Thymus (tissue), 11 donors: ENCODE measurements at regions not wholly inside any gene's neighbourhood (a gene's known extent, or its start where the extent isn't known, plus 50 kb on each side); places are given as distances from the start of the nearest gene placed in this dataset.

Source experiments
- DNase-seq, 9 donors: peaks; one replicate each; pipeline ENCODE4 v3.0.0-alpha.2; 2013; ENCODE audit warnings: low spot score in 9 of 9, low read depth in 6 of 9, missing footprints in 1 of 9
- H3K27ac ChIP-seq, 2 donors: one replicate each; pipeline ENCODE4 v1.5.1; 2013; ENCODE audit warnings: control low read depth in 1 of 2, low read depth in 1 of 2, low read length in 1 of 2, mild to moderate bottlenecking in 1 of 2, moderate library complexity in 1 of 2
- H3K27me3 ChIP-seq, 2 donors: one replicate each; pipeline ENCODE4 v1.5.1; 2013; ENCODE audit warnings: low read length in 1 of 2; ENCODE audit not compliant: control insufficient read depth in 2 of 2, insufficient read depth in 1 of 2
- H3K36me3 ChIP-seq, 2 donors: one replicate each; pipeline ENCODE4 v1.5.1; 2013; ENCODE audit warnings: low read length in 1 of 2, mild to moderate bottlenecking in 1 of 2, moderate library complexity in 1 of 2; ENCODE audit not compliant: control insufficient read depth in 2 of 2, insufficient read depth in 2 of 2
- H3K4me1 ChIP-seq, 2 donors: one replicate each; pipeline ENCODE4 v1.5.1; 2013; ENCODE audit warnings: low read length in 2 of 2; ENCODE audit not compliant: control insufficient read depth in 2 of 2, insufficient read depth in 2 of 2
- H3K4me3 ChIP-seq, 2 donors: one replicate each; pipeline ENCODE4 v1.5.1; 2013; ENCODE audit warnings: low read length in 2 of 2, control low read depth in 1 of 2, mild to moderate bottlenecking in 1 of 2
- H3K9me3 ChIP-seq, 2 donors: one replicate each; pipeline ENCODE4 v1.5.1; 2013; ENCODE audit warnings: low read length in 1 of 2, mild to moderate bottlenecking in 1 of 2; ENCODE audit not compliant: control insufficient read depth in 2 of 2, insufficient read depth in 1 of 2
- WGBS: extraction: QIAGEN DNeasy Blood & Tissue Kit; methylation state at CpG from one replicate; pipeline ENCODE4 v1.1.7; 2013; 5-methylcytosine and 5-hydroxymethylcytosine counted together
- donor health status: healthy.

GRCh38 chr2:181785691-181786344, 105.5 kb upstream of the NEUROD1 start:
- DNase-seq, result no peak
- H3K4me3 ChIP-seq, result no peak overlapping the region
- H3K27me3 ChIP-seq, result no peaks in the 10 kb centered on the region
- 95% methylated on average over 2 of the region's 2 CpGs for WGBS
- H3K36me3 ChIP-seq, result no peaks in the 10 kb centered on the region
- no peaks in the 10 kb centered on the region for H3K9me3 ChIP-seq
- H3K4me1 ChIP-seq, result peaks cover under 1 to 25% of the 10 kb centered on the region in 2 donors
- H3K27ac ChIP-seq, result no peak overlapping the region

GRCh38 chr2:181786371-181787228, 104.9 kb upstream of the ITPRID2 start:
- DNase-seq, result no peak
- Histone ChIP-seq H3K4me1 (peaks cover 7 to 30% of the 10 kb centered on the region in 2 donors), H3K27ac (no peak overlapping the region), H3K4me3 (no peak overlapping the region), H3K36me3 (no peaks in the 10 kb centered on the region), H3K9me3 (no peaks in the 10 kb centered on the region), H3K27me3 (no peaks in the 10 kb centered on the region)
- WGBS, result 98% methylated on average over 4 of the region's 4 CpGs

GRCh38 chr2:181787310-181788048, 104.1 kb upstream of the ITPRID2 start:
- WGBS, result 68% methylated on average over 3 of the region's 3 CpGs
- Histone ChIP-seq H3K27me3 (no peaks in the 10 kb centered on the region), H3K4me3 (no peak overlapping the region), H3K9me3 (no peaks in the 10 kb centered on the region), H3K27ac (peak overlapping the region in 1 of 2 donors; percentile 16), H3K4me1 (peaks cover 7 to 30% of the 10 kb centered on the region in 2 donors), H3K36me3 (no peaks in the 10 kb centered on the region)
- peak in 2 of 9 donors; percentile 19 to 52 for DNase-seq

DNA sequence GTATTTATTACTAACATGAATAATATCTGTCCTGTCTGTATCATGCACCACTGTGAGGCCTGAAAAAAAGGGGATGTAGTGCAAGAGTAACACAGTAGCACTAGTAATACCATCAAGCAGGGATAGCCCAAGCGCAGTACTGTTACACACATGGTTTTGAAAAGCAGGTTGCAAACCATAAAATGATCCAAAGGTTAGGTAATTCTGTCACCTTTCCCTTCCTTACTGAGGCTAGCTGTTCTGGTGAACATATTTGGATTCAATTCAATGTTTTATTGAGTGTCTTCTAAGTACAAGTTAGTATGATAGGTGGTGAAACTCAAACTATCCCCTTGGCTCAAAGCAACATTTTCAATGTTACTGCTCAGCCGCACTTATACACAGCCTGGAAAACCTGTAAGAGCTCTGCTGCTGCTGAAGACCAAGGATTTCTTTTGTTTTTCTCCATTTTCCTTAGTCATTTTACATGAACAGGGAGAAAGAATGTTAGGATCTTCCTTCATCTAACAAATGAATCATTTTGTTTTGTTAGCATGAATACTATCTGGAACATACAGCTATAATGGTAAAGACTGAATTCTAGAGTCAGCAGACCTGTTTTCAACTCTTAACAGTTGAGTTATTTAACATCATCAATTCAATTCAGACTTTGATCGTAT, 102.5 kb upstream of the ITPRID2 start:
- H3K27me3 ChIP-seq, result no peaks in the 10 kb centered on the region
- no peak for DNase-seq
- H3K4me3 ChIP-seq, result no peak overlapping the region
- WGBS, result 98% methylated on average over 3 of the region's 3 CpGs
- H3K4me1 ChIP-seq, result peaks cover 7 to 30% of the 10 kb centered on the region in 2 donors
- H3K9me3 ChIP-seq, result no peaks in the 10 kb centered on the region
- H3K27ac ChIP-seq, result no peak overlapping the region
- H3K36me3 ChIP-seq, result no peaks in the 10 kb centered on the region

DNA sequence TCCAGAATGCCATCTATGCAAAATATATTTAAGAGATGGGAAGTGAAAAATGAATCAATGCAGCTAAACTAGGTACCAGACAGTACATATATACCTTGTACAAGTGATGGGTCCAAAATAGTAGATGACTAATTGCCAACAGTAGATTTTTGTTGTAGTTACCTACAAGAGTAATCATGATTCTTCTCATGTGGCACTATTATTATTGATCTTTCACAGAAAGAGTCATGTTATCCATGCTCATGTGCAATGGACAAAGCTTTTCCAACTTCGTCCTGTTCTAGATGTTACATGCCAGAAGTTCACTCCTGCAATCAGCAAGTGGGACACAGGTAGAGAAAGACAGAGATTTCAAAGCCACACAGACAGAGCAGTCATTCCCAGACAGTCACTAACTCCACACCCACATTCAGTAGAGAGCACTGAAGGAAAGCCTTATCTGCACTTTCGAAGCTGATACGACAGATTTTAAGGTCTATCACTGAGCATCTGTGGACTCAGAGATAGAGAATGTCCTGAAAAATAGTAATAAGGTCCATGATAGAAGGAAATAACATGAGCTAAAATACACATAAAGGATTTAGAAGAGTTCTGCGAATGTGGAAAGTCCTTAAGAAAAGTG, 101.6 kb upstream of the ITPRID2 start:
- WGBS, result 95% methylated on average over 4 of the region's 4 CpGs
- no peaks in the 10 kb centered on the region for H3K9me3 ChIP-seq
- no peaks in the 10 kb centered on the region for H3K27me3 ChIP-seq
- H3K4me3 ChIP-seq, result no peak overlapping the region
- H3K4me1 ChIP-seq, result peaks cover 7 to 30% of the 10 kb centered on the region in 2 donors
- peak overlapping the region in 1 of 2 donors; percentile 97 for H3K27ac ChIP-seq
- no peaks in the 10 kb centered on the region for H3K36me3 ChIP-seq
- DNase-seq, result no peak

DNA sequence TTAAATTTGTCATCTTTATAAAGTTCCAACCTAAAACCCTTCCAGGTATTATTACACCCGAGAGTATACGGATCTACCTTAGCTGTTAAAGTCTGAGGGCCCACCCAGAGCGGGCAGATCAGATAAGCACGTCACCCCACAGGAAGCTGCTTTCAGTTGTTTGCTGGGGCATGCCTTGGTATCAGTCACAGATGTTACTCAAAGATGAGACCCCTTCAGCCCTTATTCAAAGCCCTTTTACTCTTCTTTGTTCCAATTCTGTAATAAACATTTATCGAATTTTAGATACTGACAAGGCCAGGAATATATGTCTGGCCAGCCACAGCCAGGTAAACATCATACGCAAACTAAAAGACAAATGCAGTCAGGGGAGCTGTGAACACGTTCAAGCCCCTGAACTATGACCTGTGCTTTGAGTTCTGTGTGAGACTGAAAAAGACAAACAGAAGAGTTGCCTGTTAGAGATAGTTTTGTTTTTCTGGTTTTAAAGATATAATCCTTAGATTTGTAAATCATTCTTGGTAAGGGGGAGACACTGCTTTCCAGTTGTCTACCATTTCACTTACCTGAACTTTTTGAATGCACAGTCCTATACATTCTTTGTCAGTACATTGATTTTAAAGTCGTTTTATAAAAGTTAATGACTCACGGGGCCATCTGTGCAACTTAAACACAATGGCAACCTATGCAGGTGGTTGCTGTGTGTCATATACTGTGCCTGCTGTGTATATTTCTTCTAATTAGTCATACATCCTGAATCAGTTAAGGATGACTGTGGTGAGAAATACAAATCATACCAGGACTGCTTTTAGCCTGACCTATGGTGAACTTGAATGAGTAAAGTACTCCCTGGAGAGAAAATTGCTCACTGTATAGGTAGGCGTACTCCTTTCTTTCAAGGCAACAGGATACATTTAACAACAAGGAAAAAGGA, 100.5 kb upstream of the ITPRID2 start:
- Histone ChIP-seq H3K9me3 (no peaks in the 10 kb centered on the region), H3K4me1 (peaks cover 7 to 30% of the 10 kb centered on the region in 2 donors), H3K4me3 (no peak overlapping the region), H3K36me3 (no peaks in the 10 kb centered on the region), H3K27me3 (no peaks in the 10 kb centered on the region), H3K27ac (peak overlapping the region; percentile 87 to 97)
- peak; percentile 60 to 93 (median 71) for DNase-seq
- 32% methylated on average over 10 of the region's 10 CpGs for WGBS

- no peaks in the 10 kb centered on the region for H3K9me3 ChIP-seq
- peaks cover 7 to 21% of the 10 kb centered on the region in 2 donors for H3K4me1 ChIP-seq
- 98% methylated on average over 1 of the region's 1 CpG for WGBS
- H3K4me3 ChIP-seq, result no peak overlapping the region
- DNase-seq, result no peak
- no peak overlapping the region for H3K27ac ChIP-seq
- H3K27me3 ChIP-seq, result no peaks in the 10 kb centered on the region
- no peaks in the 10 kb centered on the region for H3K36me3 ChIP-seq
These were observed 98.6 kb upstream of the ITPRID2 start for GRCh38 chr2:181792906-181793305.

DNA sequence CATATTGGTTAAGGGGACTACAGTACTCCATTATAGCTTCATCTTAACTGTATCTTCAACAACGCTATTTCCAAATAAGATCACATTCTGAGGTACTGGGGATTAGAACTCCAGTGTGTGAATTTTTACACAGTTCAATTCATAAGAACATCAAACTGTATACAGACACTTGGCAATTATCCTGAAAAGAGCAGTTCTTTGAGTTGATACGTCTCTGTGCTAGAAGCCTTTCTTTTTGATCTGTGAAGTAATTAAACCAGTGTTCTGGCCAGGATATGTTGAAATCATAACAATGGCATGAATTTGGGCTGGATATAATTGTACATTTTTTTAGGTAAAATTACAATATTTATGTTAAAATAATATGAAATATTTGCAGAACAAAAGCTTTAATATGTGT, 93.5 kb upstream of the ITPRID2 start:
- Histone ChIP-seq H3K4me3 (no peak overlapping the region), H3K27me3 (no peaks in the 10 kb centered on the region), H3K27ac (no peak overlapping the region), H3K36me3 (no peaks in the 10 kb centered on the region), H3K9me3 (no peaks in the 10 kb centered on the region), H3K4me1 (no peaks in the 10 kb centered on the region)
- DNase-seq, result no peak
- WGBS, result 95% methylated on average over 2 of the region's 2 CpGs
